ENCODE measurements at regions not wholly inside any gene's neighbourhood (a gene's known extent, or its start where the extent isn't known, plus 50 kb on each side); places are given as distances from the start of the nearest gene placed in this dataset.

- no peak for DNase-seq (ENCODE audit: low spot score in 2 of 2)
- Histone ChIP-seq H3K4me1 (no peaks in the 10 kb centered on the region), H3K36me3 (no peaks in the 10 kb centered on the region), H3K9me3 (no peaks in the 10 kb centered on the region), H3K27me3 (no peaks in the 10 kb centered on the region), H3K27ac (no peak overlapping the region), H3K4me3 (no peak overlapping the region)
- intact Hi-C loops (cut with DNase I; ENCODE audit: low total_unique reads), result no loop called here
- no peak for TF ChIP-seq POLR2A (IDR thresholded peaks at IDR 0.05)
- no peak for TF ChIP-seq POLR2AphosphoS5 (IDR thresholded peaks at IDR 0.05)
- no peak for TF ChIP-seq CTCF (IDR thresholded peaks at IDR 0.05)
Measured at GRCh38 chr1:173410794-173411236, 66.3 kb upstream of the PRDX6 start.

GRCh38 chr1:173411835-173412742, 65.0 kb upstream of the PRDX6 start:
- intact Hi-C loops (cut with DNase I; ENCODE audit: low total_unique reads), result no loop called here
- Histone ChIP-seq H3K27ac (no peak overlapping the region), H3K27me3 (no peaks in the 10 kb centered on the region), H3K9me3 (no peaks in the 10 kb centered on the region), H3K4me1 (no peaks in the 10 kb centered on the region), H3K36me3 (no peaks in the 10 kb centered on the region), H3K4me3 (no peak overlapping the region)
- TF ChIP-seq POLR2A (IDR thresholded peaks at IDR 0.05), result no peak
- no peak for TF ChIP-seq CTCF (IDR thresholded peaks at IDR 0.05)
- TF ChIP-seq POLR2AphosphoS5 (IDR thresholded peaks at IDR 0.05), result no peak
- no peak for DNase-seq (ENCODE audit: low spot score in 2 of 2)

GRCh38 chr1:173413271-173413707, 63.8 kb upstream of the PRDX6 start:
- H3K4me1 ChIP-seq, result no peaks in the 10 kb centered on the region
- intact Hi-C loops (cut with DNase I; ENCODE audit: low total_unique reads), result no loop called here
- H3K9me3 ChIP-seq, result no peaks in the 10 kb centered on the region
- H3K27ac ChIP-seq, result no peak overlapping the region
- no peak for TF ChIP-seq POLR2A (IDR thresholded peaks at IDR 0.05)
- TF ChIP-seq CTCF (IDR thresholded peaks at IDR 0.05), result no peak
- no peak for TF ChIP-seq POLR2AphosphoS5 (IDR thresholded peaks at IDR 0.05)
- no peaks in the 10 kb centered on the region for H3K36me3 ChIP-seq
- no peak overlapping the region for H3K4me3 ChIP-seq
- H3K27me3 ChIP-seq, result no peaks in the 10 kb centered on the region
- DNase-seq (ENCODE audit: low spot score in 2 of 2), result no peak

GRCh38 chr1:173414136-173414535, 63.0 kb upstream of the PRDX6 start:
- DNase-seq (ENCODE audit: low spot score in 2 of 2), result no peak
- no peak overlapping the region for H3K4me3 ChIP-seq
- H3K27ac ChIP-seq, result no peak overlapping the region
- no peaks in the 10 kb centered on the region for H3K27me3 ChIP-seq
- no peaks in the 10 kb centered on the region for H3K4me1 ChIP-seq
- intact Hi-C loops (cut with DNase I; ENCODE audit: low total_unique reads), result no loop called here
- no peaks in the 10 kb centered on the region for H3K36me3 ChIP-seq
- TF ChIP-seq POLR2AphosphoS5 (IDR thresholded peaks at IDR 0.05), result no peak
- no peak for TF ChIP-seq POLR2A (IDR thresholded peaks at IDR 0.05)
- no peak for TF ChIP-seq CTCF (IDR thresholded peaks at IDR 0.05)
- no peaks in the 10 kb centered on the region for H3K9me3 ChIP-seq

- H3K4me1 ChIP-seq, result no peaks in the 10 kb centered on the region
- DNase-seq (ENCODE audit: low spot score in 2 of 2), result no peak
- no peaks in the 10 kb centered on the region for H3K36me3 ChIP-seq
- TF ChIP-seq POLR2AphosphoS5 (IDR thresholded peaks at IDR 0.05) (no peak), CTCF (IDR thresholded peaks at IDR 0.05) (no peak), POLR2A (IDR thresholded peaks at IDR 0.05) (no peak)
- no peaks in the 10 kb centered on the region for H3K9me3 ChIP-seq
- H3K4me3 ChIP-seq, result no peak overlapping the region
- H3K27ac ChIP-seq, result no peak overlapping the region
- no peaks in the 10 kb centered on the region for H3K27me3 ChIP-seq
- intact Hi-C loops (cut with DNase I; ENCODE audit: low total_unique reads), result no loop called here
Measured at GRCh38 chr1:173414539-173415226, 62.5 kb upstream of the PRDX6 start.
